HG02678 (cell line): ENCODE measurements at regions not wholly inside any gene's neighbourhood (a gene's known extent, or its start where the extent isn't known, plus 50 kb on each side); places are given as distances from the start of the nearest gene placed in this dataset.

Experiments
- ATAC-seq: cut with Tn5 transposase; IDR thresholded peaks from one replicate; pipeline ENCODE4 v1.9.1; 2021; ENCODE audit warnings: mild to moderate bottlenecking, moderate library complexity; ENCODE audit not compliant: unreplicated experiment

- no peak for ATAC-seq
These were observed 50.6 kb upstream of the GNAO1 start for GRCh38 chr16:56140645-56141044.

- no peak for ATAC-seq
These were observed 54.0 kb upstream of the GNAO1 start for GRCh38 chr16:56137269-56137668.

GRCh38 chr16:56136256-56136655 is 55.0 kb upstream of the GNAO1 start:
- no peak for ATAC-seq

- no peak for ATAC-seq
These were observed 56.5 kb upstream of the GNAO1 start for GRCh38 chr16:56134790-56135189.

- no peak for ATAC-seq
These were observed 65.4 kb upstream of the GNAO1 start for GRCh38 chr16:56125922-56126321.

- ATAC-seq = no peak
These were observed 69.0 kb upstream of the GNAO1 start for GRCh38 chr16:56122251-56122650.

- ATAC-seq = no peak
These were observed 70.2 kb upstream of the GNAO1 start for GRCh38 chr16:56121156-56121500.

- no peak for ATAC-seq
These were observed 70.7 kb upstream of the GNAO1 start for GRCh38 chr16:56120447-56121155.

- ATAC-seq = no peak
These were observed 72.2 kb upstream of the GNAO1 start for GRCh38 chr16:56119133-56119532.

GRCh38 chr16:56116577-56116964 is 74.7 kb upstream of the GNAO1 start:
- ATAC-seq = no peak

GRCh38 chr16:56115817-56116576 is 75.3 kb upstream of the GNAO1 start:
- no peak for ATAC-seq

GRCh38 chr16:56113223-56113622 is 78.1 kb upstream of the GNAO1 start:
- no peak for ATAC-seq

- no peak for ATAC-seq
These were observed 80.2 kb upstream of the GNAO1 start for GRCh38 chr16:56111100-56111499.

- ATAC-seq = no peak
These were observed 81.3 kb upstream of the GNAO1 start for GRCh38 chr16:56109994-56110393.

- no peak for ATAC-seq
These were observed 82.1 kb upstream of the GNAO1 start for GRCh38 chr16:56109205-56109604.

GRCh38 chr16:56108724-56109123 is 82.6 kb upstream of the GNAO1 start:
- ATAC-seq = no peak

GRCh38 chr16:56108056-56108471 is 83.2 kb upstream of the GNAO1 start:
- no peak for ATAC-seq

GRCh38 chr16:56106527-56106926 is 84.8 kb upstream of the GNAO1 start:
- ATAC-seq = no peak

- ATAC-seq = no peak
These were observed 88.4 kb upstream of the GNAO1 start for GRCh38 chr16:56102906-56103305.

- ATAC-seq = no peak
These were observed 89.1 kb upstream of the GNAO1 start for GRCh38 chr16:56102183-56102686.

GRCh38 chr16:56101480-56101879 is 89.8 kb upstream of the GNAO1 start:
- ATAC-seq = no peak

- no peak for ATAC-seq
These were observed 94.0 kb upstream of the GNAO1 start for GRCh38 chr16:56097306-56097705.
